ENCODE measurements at regions not wholly inside any gene's neighbourhood (a gene's known extent, or its start where the extent isn't known, plus 50 kb on each side); places are given as distances from the start of the nearest gene placed in this dataset.

DNA sequence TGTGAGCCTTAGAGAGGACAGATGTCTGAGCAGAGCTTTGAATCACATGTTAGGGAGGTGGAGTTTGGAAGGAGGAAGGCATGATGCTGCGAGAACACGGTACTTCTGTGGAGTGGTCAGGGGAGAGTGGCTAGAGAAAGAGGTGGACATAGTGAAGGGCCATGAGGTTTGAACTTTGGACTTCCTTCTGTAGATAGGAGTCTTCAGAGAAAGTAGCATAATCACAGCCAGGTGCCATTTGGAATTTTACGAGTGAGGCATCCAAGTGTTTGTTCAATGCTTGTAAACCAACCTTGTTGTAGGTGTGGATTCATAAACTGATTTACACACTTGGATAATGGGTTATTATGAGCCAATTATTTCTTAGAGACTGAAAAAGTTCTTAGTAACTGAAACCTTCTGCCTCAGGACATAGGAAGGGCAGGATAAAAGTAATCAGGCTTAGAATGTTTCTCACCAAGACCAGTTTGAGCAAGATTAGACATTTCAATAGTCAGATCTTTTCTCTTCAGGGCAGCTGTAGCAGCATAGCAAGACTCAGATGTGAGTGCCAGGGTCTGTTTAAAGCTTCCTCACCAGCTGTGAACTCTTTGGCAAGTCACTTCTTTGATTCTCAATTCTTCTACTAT is 83.5 kb upstream of the HMCN1 start:
- TF ChIP-seq, protein P1, sequence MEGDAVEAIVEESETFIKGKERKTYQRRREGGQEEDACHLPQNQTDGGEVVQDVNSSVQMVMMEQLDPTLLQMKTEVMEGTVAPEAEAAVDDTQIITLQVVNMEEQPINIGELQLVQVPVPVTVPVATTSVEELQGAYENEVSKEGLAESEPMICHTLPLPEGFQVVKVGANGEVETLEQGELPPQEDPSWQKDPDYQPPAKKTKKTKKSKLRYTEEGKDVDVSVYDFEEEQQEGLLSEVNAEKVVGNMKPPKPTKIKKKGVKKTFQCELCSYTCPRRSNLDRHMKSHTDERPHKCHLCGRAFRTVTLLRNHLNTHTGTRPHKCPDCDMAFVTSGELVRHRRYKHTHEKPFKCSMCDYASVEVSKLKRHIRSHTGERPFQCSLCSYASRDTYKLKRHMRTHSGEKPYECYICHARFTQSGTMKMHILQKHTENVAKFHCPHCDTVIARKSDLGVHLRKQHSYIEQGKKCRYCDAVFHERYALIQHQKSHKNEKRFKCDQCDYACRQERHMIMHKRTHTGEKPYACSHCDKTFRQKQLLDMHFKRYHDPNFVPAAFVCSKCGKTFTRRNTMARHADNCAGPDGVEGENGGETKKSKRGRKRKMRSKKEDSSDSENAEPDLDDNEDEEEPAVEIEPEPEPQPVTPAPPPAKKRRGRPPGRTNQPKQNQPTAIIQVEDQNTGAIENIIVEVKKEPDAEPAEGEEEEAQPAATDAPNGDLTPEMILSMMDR (IDR thresholded peaks at IDR 0.05; ENCODE audit: low read depth, low read length, poor library complexity, severe bottlenecking): no peak
- no peak for TF ChIP-seq EZH2phosphoT487 (IDR thresholded peaks at IDR 0.05; ENCODE audit: borderline replicate concordance, low read length)
